Spleen (tissue), 11 donors: ENCODE measurements at regions not wholly inside any gene's neighbourhood (a gene's known extent, or its start where the extent isn't known, plus 50 kb on each side); places are given as distances from the start of the nearest gene placed in this dataset.

ENCODE experiments used
- DNase-seq: peaks from one replicate; pipeline ENCODE4 v3.0.0-alpha.2; 2020
- H3K27ac ChIP-seq, 8 donors: fragments of 200-600 bp; sonication (generic) in 7 of 8; 1 replicate in 4 of 8; 2 replicates in 4 of 8; pipeline versions ENCODE4 v1.5.0 to v1.8.0; 2016 to 2021; ENCODE audit warnings: inconsistent platforms in 4 of 8, mild to moderate bottlenecking in 4 of 8, moderate library complexity in 1 of 8
- H3K27me3 ChIP-seq, 7 donors: fragments of 200-600 bp; sonication (generic) in 6 of 7; replicated peaks in 1 of 7; 1 replicate in 4 of 7; 2 replicates in 3 of 7; pipeline versions ENCODE4 v1.5.0 to v1.8.0; 2016 to 2021; ENCODE audit warnings: inconsistent platforms in 3 of 7, mild to moderate bottlenecking in 1 of 7
- H3K36me3 ChIP-seq, 6 donors: fragments of 200-600 bp; sonication (generic) in 5 of 6; 1 replicate in 4 of 6; 2 replicates in 2 of 6; pipeline versions ENCODE4 v1.5.0 to v1.8.0; 2016 to 2021; ENCODE audit warnings: inconsistent platforms in 2 of 6
- H3K4me1 ChIP-seq, 6 donors: fragments of 200-600 bp; sonication (generic) in 5 of 6; 1 replicate in 3 of 6; 2 replicates in 3 of 6; pipeline versions ENCODE4 v1.5.0 to v1.8.0; 2016 to 2021; ENCODE audit warnings: inconsistent platforms in 3 of 6
- H3K4me3 ChIP-seq, 8 donors: fragments of 200-600 bp; sonication (generic) in 7 of 8; 1 replicate in 4 of 8; 2 replicates in 4 of 8; pipeline versions ENCODE4 v1.5.0 to v1.8.0; 2016 to 2021; ENCODE audit warnings: inconsistent platforms in 4 of 8, mild to moderate bottlenecking in 4 of 8, moderate library complexity in 2 of 8
- H3K9me3 ChIP-seq, 8 donors: fragments of 200-600 bp; sonication (generic) in 7 of 8; 1 replicate in 4 of 8; 2 replicates in 4 of 8; pipeline versions ENCODE4 v1.5.0 to v1.8.0; 2016 to 2021; ENCODE audit warnings: inconsistent platforms in 4 of 8
- POLR2A ChIP-seq, 3 donors: fragments of 450-650 bp; IDR thresholded peaks; one replicate each; pipeline ENCODE4 v1.5.1; 2017; ENCODE audit warnings: antibody characterized with exemption in 3 of 3, mild to moderate bottlenecking in 1 of 3
- POLR2AphosphoS5 ChIP-seq, 3 donors: sonication (generic); formaldehyde crosslinking; IDR thresholded peaks; one replicate each; pipeline ENCODE4 v1.5.1; 2017; ENCODE audit warnings: antibody characterized with exemption in 3 of 3
- WGBS, 5 donors: extraction: QIAGEN DNeasy Blood & Tissue Kit in 3 of 5; methylation state at CpG; one replicate each; pipeline versions ENCODE4 v1.1.5 to v1.1.7; 2013 to 2018; 5-methylcytosine and 5-hydroxymethylcytosine counted together
- intact Hi-C: fragments of 100-400 bp; cut with DNase I; formaldehyde crosslinking; loops from one replicate; pipeline ENCODE4 v1.15.0; 2023; ENCODE audit warnings: low total_unique reads
- TF ChIP-seq, protein P1 (sequence below), 11 experiments: fragments of 200-600 bp in 7 of 11; fragments of 450-650 bp in 4 of 11; sonication (generic) in 4 of 11; IDR thresholded peaks in 8 of 11; conservative IDR thresholded peaks in 3 of 11; 1 replicate in 7 of 11; 2 replicates in 4 of 11; pipeline versions ENCODE4 v1.4.0 to v1.8.0; 2016 to 2021; ENCODE audit warnings: antibody characterized with exemption in 11 of 11, inconsistent platforms in 4 of 11, mild to moderate bottlenecking in 1 of 11
- donor health status: healthy with polysubstance abuse.
- donor health status: DM: no; HTN: no; CAD: no; lungs with moderate emphysema.
- donor health status: DM: no; HTN: no; CAD: no.
- donor health status: Bipolar disorder and iron deficiency.
- donor health status: healthy.
- donor health status: DM: no; HTN: no; CAD: no.
- donor health status: DM: yes; HTN: yes; CAD: no.

DNA sequence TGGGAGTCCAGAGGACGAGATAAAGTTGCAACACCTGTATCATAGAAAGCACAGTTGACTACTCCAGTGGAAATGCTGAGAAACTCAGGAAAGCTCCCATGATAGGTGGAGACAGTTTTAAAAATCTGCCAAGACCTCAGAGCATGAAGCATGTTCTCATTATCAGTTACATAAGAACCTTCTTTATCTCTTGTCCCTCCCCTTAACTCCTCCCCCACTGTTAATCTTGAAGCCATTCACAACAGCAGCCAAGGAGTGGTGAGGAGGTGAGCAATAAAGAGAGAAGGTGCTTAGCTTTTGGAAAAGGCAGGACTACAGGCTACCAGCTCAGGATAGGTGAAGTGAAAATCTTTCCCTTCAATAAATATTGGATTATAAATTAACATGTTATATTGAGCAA is 657.9 kb downstream of the NYAP2 start:
- Histone ChIP-seq H3K36me3 (no peaks in the 10 kb centered on the region), H3K4me1 (no peaks in the 10 kb centered on the region), H3K27ac (no peak overlapping the region), H3K9me3 (no peaks in the 10 kb centered on the region), H3K4me3 (no peak overlapping the region), H3K27me3 (no peaks in the 10 kb centered on the region)
- intact Hi-C loops = no loop called here
- TF ChIP-seq POLR2A (IDR thresholded peaks at IDR 0.05) (no peak), POLR2AphosphoS5 (IDR thresholded peaks at IDR 0.05) (no peak)
- TF ChIP-seq, protein P1, sequence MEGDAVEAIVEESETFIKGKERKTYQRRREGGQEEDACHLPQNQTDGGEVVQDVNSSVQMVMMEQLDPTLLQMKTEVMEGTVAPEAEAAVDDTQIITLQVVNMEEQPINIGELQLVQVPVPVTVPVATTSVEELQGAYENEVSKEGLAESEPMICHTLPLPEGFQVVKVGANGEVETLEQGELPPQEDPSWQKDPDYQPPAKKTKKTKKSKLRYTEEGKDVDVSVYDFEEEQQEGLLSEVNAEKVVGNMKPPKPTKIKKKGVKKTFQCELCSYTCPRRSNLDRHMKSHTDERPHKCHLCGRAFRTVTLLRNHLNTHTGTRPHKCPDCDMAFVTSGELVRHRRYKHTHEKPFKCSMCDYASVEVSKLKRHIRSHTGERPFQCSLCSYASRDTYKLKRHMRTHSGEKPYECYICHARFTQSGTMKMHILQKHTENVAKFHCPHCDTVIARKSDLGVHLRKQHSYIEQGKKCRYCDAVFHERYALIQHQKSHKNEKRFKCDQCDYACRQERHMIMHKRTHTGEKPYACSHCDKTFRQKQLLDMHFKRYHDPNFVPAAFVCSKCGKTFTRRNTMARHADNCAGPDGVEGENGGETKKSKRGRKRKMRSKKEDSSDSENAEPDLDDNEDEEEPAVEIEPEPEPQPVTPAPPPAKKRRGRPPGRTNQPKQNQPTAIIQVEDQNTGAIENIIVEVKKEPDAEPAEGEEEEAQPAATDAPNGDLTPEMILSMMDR (IDR thresholded peaks at IDR 0.05 in 8 of 11, conservative IDR thresholded peaks at IDR 0.05 in 3 of 11) = no peak
- WGBS, 5 donors = 43 to 64% (median 59%) methylated on average over 1 of the region's 1 CpG
- DNase-seq = no peak

DNA sequence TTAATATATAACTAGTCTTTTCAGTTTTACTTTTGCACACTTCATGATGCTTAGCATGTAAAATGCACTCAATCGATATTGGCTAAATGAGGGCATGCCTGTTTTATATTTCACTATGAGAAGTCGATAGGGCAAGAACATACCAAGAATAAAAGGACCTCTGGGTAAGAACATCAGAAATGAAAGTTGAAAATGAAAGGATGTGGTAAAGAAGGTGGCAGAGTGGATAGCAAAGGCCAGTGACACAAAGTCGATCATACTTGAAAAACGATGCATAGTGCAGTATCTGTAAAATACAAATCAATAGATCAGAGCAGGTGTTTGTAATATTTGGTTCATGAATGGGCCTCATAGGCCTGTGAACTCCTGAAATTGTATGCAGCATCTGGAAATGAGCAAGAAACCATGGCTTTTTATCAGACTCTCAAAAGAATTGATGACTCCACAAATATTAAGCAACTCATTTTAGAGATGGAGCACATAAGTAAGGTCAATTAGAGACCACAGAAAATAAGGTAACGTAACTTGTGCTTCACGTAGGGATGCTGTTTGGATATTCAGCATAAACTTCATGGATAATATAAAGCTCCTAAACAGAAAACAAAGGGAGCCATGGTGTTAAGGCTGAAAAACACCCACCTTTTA is 653.4 kb downstream of the NYAP2 start:
- intact Hi-C loops = no loop called here
- TF ChIP-seq POLR2AphosphoS5 (IDR thresholded peaks at IDR 0.05) (no peak), POLR2A (IDR thresholded peaks at IDR 0.05) (no peak)
- TF ChIP-seq, protein P1 (IDR thresholded peaks at IDR 0.05 in 8 of 11, conservative IDR thresholded peaks at IDR 0.05 in 3 of 11) = no peak
- no peak for DNase-seq
- no peaks in the 10 kb centered on the region for H3K27me3 ChIP-seq
- no peak overlapping the region for H3K27ac ChIP-seq
- no peaks in the 10 kb centered on the region for H3K9me3 ChIP-seq
- H3K4me3 ChIP-seq = no peak overlapping the region
- H3K36me3 ChIP-seq = no peaks in the 10 kb centered on the region
- 85 to 89% (median 87%) methylated on average over 6 of the region's 6 CpGs for WGBS, 5 donors
- H3K4me1 ChIP-seq = no peaks in the 10 kb centered on the region

DNA sequence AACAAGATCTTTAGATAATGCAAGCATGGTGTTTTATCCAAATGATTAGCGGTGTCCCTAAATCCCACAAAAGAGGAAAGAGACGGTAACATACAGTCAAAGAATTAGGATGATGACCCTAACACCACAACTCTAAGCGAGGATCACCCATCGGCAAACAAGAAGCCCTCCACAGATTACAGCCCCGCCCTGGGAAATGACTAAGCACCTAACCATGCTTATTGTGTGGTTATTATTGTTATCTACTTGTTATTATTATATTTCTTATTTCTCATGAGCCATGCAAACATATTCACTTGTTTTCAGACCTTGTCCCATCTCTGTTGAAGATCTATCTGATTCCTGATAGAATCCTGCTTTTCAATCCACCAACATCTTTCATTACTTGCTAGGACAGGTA is 651.3 kb downstream of the NYAP2 start:
- Histone ChIP-seq H3K27me3 (no peaks in the 10 kb centered on the region), H3K4me3 (no peak overlapping the region), H3K27ac (no peak overlapping the region), H3K4me1 (no peaks in the 10 kb centered on the region), H3K9me3 (no peaks in the 10 kb centered on the region), H3K36me3 (no peaks in the 10 kb centered on the region)
- intact Hi-C loops = no loop called here
- no peak for DNase-seq
- WGBS, 5 donors = 83 to 91% (median 87%) methylated on average over 5 of the region's 5 CpGs
- no peak for TF ChIP-seq POLR2A (IDR thresholded peaks at IDR 0.05)

DNA sequence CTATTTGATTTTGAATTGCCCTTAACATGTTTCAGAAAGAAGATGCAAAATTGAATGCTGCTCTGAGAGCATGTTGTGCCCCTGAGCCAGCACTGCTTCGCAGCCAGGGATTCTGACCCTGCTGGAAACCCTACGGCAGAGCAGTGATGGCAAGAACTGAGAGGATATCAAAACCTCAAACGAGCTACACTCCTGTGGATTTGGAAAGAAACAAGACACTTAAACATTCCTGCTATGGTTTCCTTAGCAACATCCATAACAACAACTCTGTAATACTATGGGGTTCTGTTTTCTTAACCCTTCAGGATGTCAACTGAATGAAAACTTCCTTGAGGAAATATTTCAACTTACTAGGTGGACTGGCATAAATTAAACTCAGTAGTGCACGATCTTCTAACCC is 649.1 kb downstream of the NYAP2 start:
- H3K27me3 ChIP-seq = no peaks in the 10 kb centered on the region
- no peaks in the 10 kb centered on the region for H3K36me3 ChIP-seq
- no peak overlapping the region for H3K27ac ChIP-seq
- H3K9me3 ChIP-seq = no peaks in the 10 kb centered on the region
- intact Hi-C loops = no loop called here
- TF ChIP-seq, protein P1 (IDR thresholded peaks at IDR 0.05 in 8 of 11, conservative IDR thresholded peaks at IDR 0.05 in 3 of 11) = no peak
- TF ChIP-seq POLR2AphosphoS5 (IDR thresholded peaks at IDR 0.05) (no peak), POLR2A (IDR thresholded peaks at IDR 0.05) (no peak)
- H3K4me1 ChIP-seq = no peaks in the 10 kb centered on the region
- no peak overlapping the region for H3K4me3 ChIP-seq
- no peak for DNase-seq
- 21 to 46% (median 43%) methylated on average over 4 of the region's 4 CpGs for WGBS, 5 donors

DNA sequence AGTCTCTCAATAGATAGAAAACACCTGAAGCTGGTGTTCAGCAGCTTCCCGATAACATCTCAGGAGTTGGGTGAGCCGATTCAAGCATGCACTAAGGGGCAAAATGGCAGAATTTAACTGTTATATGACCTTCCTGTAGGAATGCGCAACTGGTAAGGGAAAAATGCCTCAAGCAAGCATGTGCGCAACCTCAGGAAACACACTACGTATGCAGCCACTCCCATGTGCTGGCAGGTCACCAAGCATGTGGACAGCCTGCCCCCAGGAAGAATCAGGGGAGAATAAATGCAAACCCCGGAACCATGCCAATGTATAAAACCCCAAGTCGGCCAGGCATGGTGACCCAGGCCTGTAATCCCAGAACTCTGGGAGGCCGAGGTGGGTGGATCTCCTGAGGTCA is 645.6 kb downstream of the NYAP2 start:
- intact Hi-C loops = no loop called here
- Histone ChIP-seq H3K9me3 (no peaks in the 10 kb centered on the region), H3K4me1 (no peaks in the 10 kb centered on the region), H3K4me3 (no peak overlapping the region), H3K36me3 (no peaks in the 10 kb centered on the region), H3K27ac (no peak overlapping the region), H3K27me3 (no peaks in the 10 kb centered on the region)
- WGBS, 5 donors = 87 to 94% (median 90%) methylated on average over 8 of the region's 8 CpGs
- DNase-seq = no peak
- TF ChIP-seq POLR2AphosphoS5 (IDR thresholded peaks at IDR 0.05) = no peak
- TF ChIP-seq, protein P1 (IDR thresholded peaks at IDR 0.05 in 8 of 11, conservative IDR thresholded peaks at IDR 0.05 in 3 of 11) = no peak
- no peak for TF ChIP-seq POLR2A (IDR thresholded peaks at IDR 0.05)
